Keratinocyte (primary cell): ENCODE measurements at regions not wholly inside any gene's neighbourhood (a gene's known extent, or its start where the extent isn't known, plus 50 kb on each side); places are given as distances from the start of the nearest gene placed in this dataset.

ENCODE experiments used
- EZH2 ChIP-seq: IDR thresholded peaks from one replicate; pipeline ENCODE4 v1.6.1; 2012; ENCODE audit warnings: inconsistent platforms, mild to moderate bottlenecking, low read length, moderate library complexity
- TF ChIP-seq, protein P1 (sequence below), 3 experiments: IDR thresholded peaks in 1 of 3; conservative IDR thresholded peaks in 1 of 3; optimal IDR thresholded peaks in 1 of 3; 2 replicates in 2 of 3; 3 replicates in 1 of 3; pipeline versions ENCODE3 to v1.5.1; 2011; ENCODE audit warnings: low read length in 3 of 3, mild to moderate bottlenecking in 3 of 3, moderate library complexity in 2 of 3, control low read depth in 1 of 3, inconsistent platforms in 1 of 3; ENCODE audit not compliant: insufficient read depth in 2 of 3; ENCODE audit errors: extremely low read depth in 1 of 3

DNA sequence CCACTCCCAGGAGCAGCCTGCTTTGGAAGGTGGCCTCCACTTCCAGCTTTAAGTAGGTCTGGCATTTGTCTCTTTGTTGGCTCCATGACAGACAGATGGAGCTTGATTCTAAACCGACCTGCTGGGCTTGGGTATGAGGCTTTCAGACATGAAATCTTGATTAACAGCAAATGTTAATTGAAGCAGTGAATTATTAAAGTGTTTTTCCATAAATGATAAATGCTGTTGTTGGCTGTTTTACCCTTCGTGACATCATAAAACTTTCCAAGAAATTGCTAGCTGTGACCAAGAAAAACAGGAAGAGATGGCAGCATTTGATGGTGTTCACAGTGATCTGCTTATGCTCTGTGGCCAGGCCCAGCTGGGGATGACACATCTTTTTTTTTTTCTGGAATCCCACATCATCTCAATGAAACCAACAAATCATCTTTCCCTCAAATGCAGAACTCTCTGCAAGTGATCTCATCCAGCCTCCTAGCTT, 66.1 kb downstream of the RBMXL2 start:
- no peak for TF ChIP-seq EZH2
- TF ChIP-seq, protein P1, sequence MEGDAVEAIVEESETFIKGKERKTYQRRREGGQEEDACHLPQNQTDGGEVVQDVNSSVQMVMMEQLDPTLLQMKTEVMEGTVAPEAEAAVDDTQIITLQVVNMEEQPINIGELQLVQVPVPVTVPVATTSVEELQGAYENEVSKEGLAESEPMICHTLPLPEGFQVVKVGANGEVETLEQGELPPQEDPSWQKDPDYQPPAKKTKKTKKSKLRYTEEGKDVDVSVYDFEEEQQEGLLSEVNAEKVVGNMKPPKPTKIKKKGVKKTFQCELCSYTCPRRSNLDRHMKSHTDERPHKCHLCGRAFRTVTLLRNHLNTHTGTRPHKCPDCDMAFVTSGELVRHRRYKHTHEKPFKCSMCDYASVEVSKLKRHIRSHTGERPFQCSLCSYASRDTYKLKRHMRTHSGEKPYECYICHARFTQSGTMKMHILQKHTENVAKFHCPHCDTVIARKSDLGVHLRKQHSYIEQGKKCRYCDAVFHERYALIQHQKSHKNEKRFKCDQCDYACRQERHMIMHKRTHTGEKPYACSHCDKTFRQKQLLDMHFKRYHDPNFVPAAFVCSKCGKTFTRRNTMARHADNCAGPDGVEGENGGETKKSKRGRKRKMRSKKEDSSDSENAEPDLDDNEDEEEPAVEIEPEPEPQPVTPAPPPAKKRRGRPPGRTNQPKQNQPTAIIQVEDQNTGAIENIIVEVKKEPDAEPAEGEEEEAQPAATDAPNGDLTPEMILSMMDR (optimal IDR thresholded peaks at IDR 0.05 in 1 of 3, IDR thresholded peaks at IDR 0.05 in 1 of 3, conservative IDR thresholded peaks at IDR 0.05 in 1 of 3; ENCODE audit: extremely low read depth in 1 of 3, insufficient read depth in 2 of 3, low read length in 3 of 3), result no peak
